Ramos (cell line): ENCODE measurements at regions not wholly inside any gene's neighbourhood (a gene's known extent, or its start where the extent isn't known, plus 50 kb on each side); places are given as distances from the start of the nearest gene placed in this dataset.
"Not testable (repeated sequence)": the region's sequence is repeated elsewhere in the genome, so short reads cannot be mapped to it uniquely, and the experiment has no call there.

Experiments
- in situ Hi-C: fragments of 300-500 bp; cut with MboI; formaldehyde crosslinking; loops from one replicate; pipeline ENCODE4 v1.14.3; 2022; ENCODE audit warnings: low sequenced_read_pairs; ENCODE audit not compliant: unreplicated experiment

GRCh38 chr19:31057476-31057875 is 291.8 kb downstream of the TSHZ3 start:
- in situ Hi-C loops: no loop called here

- in situ Hi-C loops: no loop called here
These were observed 293.8 kb downstream of the TSHZ3 start for GRCh38 chr19:31055454-31055853.

DNA sequence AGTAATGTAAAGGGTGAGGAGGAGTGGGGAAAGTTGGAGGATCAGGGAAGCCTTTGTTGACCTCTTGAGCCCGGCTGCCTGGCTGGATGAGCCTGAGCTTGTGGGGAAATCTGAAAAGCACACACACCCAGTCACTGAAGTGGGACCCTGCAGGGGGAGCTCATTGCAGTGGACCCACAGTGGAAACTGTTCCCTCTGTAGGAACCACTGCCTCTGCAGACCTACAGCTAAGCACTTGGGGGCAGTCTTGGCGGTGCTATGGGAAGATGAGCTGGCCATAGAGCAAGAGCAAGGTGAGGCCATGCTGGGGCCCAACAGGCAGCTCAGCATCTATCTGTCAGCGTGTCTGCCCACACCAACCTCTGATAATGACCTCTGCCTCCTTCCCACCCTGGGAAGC is 294.8 kb downstream of the TSHZ3 start:
- in situ Hi-C loops: no loop called here

- in situ Hi-C loops: no loop called here
These were observed 299.8 kb downstream of the TSHZ3 start for GRCh38 chr19:31049431-31049830.

GRCh38 chr19:31046024-31046423 is 303.2 kb downstream of the TSHZ3 start:
- in situ Hi-C loops: no loop called here

DNA sequence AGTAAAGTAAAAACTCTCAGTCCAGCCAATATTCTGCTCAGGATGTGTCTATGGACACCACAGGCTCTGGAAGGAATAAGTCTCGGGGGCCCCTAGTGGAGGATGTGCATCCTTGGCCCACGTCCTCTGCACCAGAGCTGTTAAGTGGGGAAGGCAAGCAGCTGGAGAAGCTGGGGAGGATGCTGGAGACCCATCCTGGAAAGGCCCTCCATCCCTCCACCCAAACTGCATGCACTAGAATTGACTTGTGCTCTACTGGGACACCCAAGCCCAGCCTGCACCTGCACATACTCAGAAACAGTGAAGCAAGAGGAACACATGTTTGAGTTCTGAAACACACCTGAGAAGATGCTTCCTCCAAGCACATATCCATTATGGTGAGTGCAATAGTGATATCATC is 307.8 kb downstream of the TSHZ3 start:
- in situ Hi-C loops: no loop called here

- in situ Hi-C loops: no loop called here
These were observed 310.1 kb downstream of the TSHZ3 start for GRCh38 chr19:31039151-31039550.

- in situ Hi-C loops: no loop called here
These were observed 311.8 kb downstream of the TSHZ3 start for GRCh38 chr19:31037286-31037980.

GRCh38 chr19:31031455-31031854 is 317.8 kb downstream of the TSHZ3 start:
- in situ Hi-C loops: not testable (repeated sequence)

GRCh38 chr19:31023038-31023437 is 326.2 kb downstream of the TSHZ3 start:
- in situ Hi-C loops: no loop called here

DNA sequence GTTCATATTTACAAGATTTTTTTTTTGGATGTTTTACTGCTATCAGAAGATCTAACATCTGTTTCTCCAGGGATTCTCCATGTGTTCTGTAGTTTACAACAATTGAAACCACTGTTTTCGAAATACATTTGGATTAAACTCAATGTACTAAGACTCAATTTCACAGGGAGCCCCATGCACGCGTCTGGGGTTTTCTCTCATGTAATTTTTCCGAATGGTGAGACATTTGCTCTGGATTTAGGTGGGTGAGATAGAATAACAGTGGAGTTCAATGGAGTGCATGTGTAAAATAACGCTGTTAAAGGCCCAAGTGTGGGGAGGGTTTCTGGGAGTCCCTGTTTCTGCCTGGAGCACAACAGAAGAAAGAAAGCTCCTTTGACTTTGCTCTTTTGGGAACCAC is 330.3 kb downstream of the TSHZ3 start:
- in situ Hi-C loops: no loop called here

DNA sequence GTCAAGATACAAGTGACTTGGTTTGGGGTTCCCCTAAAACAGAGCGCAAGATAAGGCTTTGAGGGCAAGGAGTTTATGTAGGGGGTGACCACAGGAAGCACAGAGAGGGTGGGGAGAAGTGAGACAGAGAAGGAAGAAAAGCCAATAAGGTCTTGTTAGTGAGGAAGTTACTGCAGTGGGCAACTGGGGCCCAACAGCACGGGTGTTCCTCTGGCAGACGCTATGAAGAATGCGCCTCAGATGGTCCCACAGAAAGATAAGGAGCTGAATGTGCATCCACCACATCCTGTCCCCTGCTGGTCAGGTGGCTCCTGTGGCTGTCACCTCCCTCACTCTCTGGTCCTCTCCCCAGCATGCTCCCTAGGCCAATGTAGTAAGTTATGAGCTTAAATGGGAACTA is 333.5 kb downstream of the TSHZ3 start:
- in situ Hi-C loops: no loop called here

DNA sequence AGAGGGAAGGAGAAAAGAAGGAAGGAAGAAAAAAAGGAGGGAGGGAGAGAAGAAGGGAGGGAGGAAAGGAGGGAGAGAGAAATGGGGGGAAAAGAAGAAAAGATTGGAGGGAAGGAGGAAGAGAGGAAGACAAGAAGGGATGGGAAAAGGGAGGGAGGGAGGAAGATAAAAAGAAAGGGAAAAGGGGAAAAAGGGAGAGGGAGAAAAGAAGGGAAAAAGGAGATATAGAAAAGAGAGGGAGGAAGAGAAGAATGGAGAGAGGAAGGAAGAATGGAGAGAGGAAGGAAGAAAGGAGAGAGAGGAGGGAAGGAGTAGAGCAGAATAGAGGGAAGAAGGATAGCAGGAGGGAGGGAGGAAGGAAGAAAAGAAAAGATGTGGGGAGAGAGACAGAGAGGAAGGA is 334.6 kb downstream of the TSHZ3 start:
- in situ Hi-C loops: no loop called here

- in situ Hi-C loops: no loop called here
These were observed 335.7 kb downstream of the TSHZ3 start for GRCh38 chr19:31013384-31014020.

GRCh38 chr19:31002518-31003244 is 346.6 kb downstream of the TSHZ3 start:
- in situ Hi-C loops: no loop called here

- in situ Hi-C loops: no loop called here
These were observed 347.2 kb downstream of the TSHZ3 start for GRCh38 chr19:31001991-31002390.

- in situ Hi-C loops: no loop called here
These were observed 348.3 kb downstream of the TSHZ3 start for GRCh38 chr19:31000913-31001312.

GRCh38 chr19:30999726-31000125 is 349.5 kb downstream of the TSHZ3 start:
- in situ Hi-C loops: no loop called here

DNA sequence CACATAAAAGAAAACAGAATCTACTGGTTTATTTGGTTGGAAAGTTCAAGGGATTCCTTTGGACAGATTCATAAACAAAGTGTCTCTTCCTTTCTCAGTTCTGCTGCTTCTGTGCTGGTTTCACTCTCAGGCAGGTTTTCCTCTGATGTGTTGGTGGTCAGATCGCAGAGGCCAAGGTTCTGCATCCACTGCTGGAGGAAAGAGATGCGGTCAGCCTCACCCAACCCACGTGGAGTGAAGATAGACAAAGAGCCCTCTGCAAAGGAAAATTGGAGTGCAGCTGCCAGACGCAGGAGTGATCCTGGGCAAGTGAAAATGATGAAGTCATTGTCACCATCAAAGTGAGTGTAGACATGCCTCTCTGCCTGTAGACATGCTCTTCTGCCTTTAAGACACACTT is 352.0 kb downstream of the TSHZ3 start:
- in situ Hi-C loops: no loop called here

DNA sequence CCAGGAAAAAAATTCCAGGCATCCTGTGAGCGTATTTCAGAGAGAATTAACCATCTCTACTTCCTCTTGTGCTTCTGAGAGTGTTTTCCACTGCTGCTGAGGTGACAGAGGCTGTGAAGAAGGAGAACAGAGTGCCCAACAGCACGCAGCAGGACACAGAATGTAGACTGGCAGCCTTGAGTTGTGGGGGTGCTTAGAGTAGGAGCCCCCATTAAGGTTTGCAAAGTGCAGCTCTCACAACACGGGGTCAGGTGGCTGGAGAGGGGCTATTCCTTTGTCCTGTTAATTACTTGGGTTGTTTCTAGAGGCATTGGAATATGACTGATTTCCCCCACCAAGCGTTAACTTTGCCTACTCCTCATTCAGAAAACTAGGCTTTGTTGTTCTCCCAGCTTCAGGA is 370.6 kb downstream of the TSHZ3 start:
- in situ Hi-C loops: no loop called here

DNA sequence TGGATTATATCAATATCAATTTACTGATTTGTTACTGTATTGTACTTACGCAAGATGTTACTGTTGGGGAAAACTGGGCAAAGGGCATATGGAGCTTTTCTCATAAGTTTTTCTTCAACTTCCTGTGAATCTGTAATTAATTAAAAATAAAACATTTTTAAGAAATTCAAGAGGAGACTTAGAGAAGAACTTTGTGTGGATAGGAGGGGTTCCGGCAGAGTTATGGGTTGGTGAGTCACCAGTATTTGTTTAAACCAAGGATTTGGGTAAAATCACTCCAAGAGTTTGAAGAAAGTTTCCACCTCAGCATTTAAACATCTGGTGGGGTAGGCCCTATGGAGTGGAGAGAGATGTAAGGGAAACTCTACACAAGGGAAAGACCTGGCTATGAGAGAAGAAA is 379.6 kb downstream of the TSHZ3 start:
- in situ Hi-C loops: no loop called here
